Hematopoietic multipotent progenitor cell treated with erythropoietin and hydrocortisone succinate and interleukin-3 and kit ligand, for 8 days (in vitro differentiated cells): ENCODE measurements at regions not wholly inside any gene's neighbourhood (a gene's known extent, or its start where the extent isn't known, plus 50 kb on each side); places are given as distances from the start of the nearest gene placed in this dataset.
"Not testable (repeated sequence)": the region's sequence is repeated elsewhere in the genome, so short reads cannot be mapped to it uniquely, and the experiment has no call there.

ENCODE experiments used
- DNase-seq: peaks from one replicate; pipeline ENCODE4 v3.0.0-alpha.2; 2015

DNA sequence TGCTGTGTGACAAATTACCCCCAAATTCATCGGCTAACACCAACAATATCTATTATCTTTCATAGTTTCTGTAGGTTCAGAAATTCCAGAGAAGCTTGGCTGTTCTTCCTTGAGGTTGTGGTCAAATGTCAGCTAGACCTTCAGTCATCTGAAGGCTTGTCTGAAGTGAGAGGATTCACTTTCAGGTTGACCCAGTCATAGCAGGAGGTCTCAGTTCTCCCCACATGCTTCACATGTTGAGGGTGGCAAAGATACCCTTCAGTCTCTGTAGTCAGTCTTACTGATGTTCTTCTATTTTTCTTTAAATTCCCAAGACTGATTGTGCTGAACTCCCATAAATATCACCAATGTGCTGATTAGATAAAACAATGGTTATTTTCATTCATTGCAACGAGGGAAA lies 1692.0 kb downstream of the REEP3 start:
- no peak for DNase-seq

DNA sequence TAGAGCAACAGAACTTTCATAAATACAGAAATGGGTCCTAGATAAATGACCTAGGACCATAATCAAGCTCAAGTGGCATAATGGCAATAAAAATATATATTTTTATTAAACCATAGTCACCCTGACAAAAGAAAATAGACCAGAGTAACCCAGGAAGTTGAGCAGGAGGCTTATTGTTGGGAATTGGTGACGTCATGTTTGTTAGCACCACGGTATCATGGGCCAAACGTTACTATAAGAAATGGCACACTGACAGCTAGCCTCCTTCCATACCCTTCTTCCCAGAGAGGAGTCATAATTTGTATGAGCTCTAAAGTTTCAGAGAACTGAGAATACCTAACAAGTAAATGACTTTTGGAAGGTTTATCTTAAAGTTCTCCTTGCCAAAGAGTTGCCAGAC lies 1698.2 kb downstream of the REEP3 start:
- DNase-seq, result no peak

GRCh38 chr10:65231148-65231547 lies 1694.7 kb upstream of the LRRTM3 start:
- DNase-seq, result no peak

DNA sequence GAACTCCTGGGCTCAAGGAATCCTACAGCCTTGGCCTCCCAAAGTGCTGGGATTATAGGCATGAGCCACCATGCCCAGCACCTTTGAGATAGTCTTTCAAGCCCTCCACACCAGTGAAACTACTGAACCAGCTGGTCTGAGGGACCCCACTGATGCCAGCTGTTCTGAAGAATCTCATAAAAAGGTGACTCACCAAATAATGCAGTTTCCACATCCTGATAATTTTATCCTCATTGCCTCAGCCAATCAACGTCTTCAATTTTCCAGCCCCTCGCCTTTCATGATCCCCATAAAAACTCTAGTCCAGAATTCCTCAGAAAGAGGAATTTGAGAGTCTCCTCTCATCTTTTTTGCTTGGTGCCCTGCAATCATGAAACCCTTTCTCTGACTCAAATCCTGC lies 1691.6 kb upstream of the LRRTM3 start:
- no peak for DNase-seq

- DNase-seq, result no peak
These were observed 1690.6 kb upstream of the LRRTM3 start for GRCh38 chr10:65235266-65235665.

DNA sequence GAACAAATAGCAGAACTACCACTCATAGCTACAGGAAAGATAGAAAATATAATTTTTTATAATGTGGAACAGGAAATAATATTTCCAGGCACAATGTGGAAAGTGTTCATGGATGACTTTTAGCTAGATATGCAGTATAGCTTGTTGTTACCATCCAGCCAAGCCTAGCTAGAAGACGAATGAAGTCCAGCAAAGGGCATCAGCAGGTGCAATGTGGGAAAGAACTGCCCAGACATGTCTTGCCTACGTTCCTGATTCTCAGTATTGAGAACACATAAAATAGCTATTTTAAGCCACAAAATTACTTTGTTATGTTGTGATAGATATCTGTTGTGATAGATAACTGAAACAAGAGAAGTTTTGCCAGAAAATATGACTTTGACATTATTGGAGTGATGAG lies 1690.0 kb upstream of the LRRTM3 start:
- DNase-seq, result no peak

DNA sequence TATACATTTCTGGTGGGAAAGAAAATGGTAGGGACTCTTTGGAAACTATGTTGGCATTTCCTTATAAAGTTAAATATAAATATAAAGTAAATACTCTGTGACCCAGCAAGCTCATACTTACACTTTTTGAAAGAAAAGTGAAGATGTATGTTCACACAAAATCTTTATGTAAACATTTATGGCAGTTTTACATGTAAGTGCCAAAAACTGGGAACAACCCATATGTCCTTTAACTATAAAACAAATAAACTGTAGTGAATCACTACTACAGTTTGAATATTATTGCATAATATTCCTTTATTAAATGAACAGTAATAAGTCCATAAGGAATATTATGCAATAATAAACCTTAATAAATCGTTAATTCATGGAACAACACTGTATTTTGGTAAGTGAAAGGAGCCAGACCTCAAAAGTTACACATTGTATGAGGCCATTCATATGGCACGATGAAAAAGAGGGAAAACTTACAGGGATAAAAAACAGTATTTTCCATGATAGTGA lies 1660.3 kb upstream of the LRRTM3 start:
- no peak for DNase-seq

DNA sequence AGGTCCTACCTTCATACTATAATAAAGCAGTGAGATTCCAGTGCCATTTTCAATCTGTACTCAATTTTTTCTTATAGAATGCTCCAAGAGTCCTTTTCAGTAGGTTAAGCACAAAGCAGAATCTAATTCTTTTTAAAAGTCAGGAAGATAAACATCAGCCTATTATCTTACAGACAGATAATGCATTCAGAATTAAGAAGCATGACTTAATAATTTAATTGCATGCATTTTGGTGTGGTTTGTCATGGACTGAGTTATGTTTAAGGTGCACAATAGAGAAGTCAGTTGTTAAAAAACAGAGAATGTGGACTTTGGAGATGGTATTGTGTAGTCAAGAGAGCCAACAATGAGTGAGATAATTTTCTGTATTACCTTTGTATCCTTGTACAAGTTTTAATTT lies 1656.3 kb upstream of the LRRTM3 start:
- not testable (repeated sequence) for DNase-seq

DNA sequence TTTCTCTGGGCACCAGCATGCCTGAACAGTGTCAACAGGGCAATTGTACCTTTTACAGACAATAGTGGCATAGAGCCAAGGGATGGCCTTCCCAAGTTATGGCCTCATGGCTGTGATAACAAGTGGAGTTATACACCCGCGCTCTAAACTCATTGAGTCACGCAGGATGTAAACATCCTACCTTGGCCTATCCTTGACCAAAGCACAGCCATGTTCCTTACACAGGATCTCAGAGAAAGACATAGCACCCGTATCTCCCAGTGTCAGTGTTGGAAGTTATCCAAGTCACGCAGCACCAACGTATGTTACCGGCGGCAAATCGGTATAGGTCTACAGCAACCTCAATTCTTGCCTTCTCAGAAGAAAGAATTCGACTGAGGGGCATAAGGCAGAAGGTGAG lies 1654.9 kb upstream of the LRRTM3 start:
- DNase-seq, result no peak

DNA sequence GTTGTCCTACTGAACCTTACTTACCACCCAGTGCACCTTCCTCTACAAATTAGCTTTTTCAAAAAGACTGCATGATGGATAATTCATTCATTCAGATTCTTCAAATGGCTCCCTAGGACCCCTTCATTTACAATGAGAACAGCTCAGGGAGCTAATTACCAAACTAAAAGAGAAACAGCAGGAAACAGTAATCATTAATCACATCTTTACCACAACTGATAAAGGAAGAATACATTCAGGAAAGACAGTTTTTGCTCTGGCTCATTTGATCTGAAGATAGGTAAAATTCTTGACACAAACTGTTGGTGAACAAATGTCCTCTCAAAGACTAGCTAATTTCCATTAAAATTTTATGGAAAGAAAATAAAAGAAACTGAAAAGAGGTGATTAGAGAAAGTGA lies 1652.7 kb upstream of the LRRTM3 start:
- DNase-seq, result no peak

- DNase-seq, result no peak
These were observed 1650.5 kb upstream of the LRRTM3 start for GRCh38 chr10:65275296-65275695.

- no peak for DNase-seq
These were observed 1641.3 kb upstream of the LRRTM3 start for GRCh38 chr10:65284495-65285041.

GRCh38 chr10:65285726-65286125 lies 1640.1 kb upstream of the LRRTM3 start:
- DNase-seq, result not testable (repeated sequence)

GRCh38 chr10:65291286-65291685 lies 1634.5 kb upstream of the LRRTM3 start:
- no peak for DNase-seq

- DNase-seq, result no peak
These were observed 1633.3 kb upstream of the LRRTM3 start for GRCh38 chr10:65292551-65292950.

GRCh38 chr10:65294329-65294728 lies 1631.5 kb upstream of the LRRTM3 start:
- DNase-seq, result no peak

GRCh38 chr10:65301181-65301580 lies 1624.7 kb upstream of the LRRTM3 start:
- DNase-seq, result no peak

GRCh38 chr10:65306201-65306600 lies 1619.6 kb upstream of the LRRTM3 start:
- no peak for DNase-seq

DNA sequence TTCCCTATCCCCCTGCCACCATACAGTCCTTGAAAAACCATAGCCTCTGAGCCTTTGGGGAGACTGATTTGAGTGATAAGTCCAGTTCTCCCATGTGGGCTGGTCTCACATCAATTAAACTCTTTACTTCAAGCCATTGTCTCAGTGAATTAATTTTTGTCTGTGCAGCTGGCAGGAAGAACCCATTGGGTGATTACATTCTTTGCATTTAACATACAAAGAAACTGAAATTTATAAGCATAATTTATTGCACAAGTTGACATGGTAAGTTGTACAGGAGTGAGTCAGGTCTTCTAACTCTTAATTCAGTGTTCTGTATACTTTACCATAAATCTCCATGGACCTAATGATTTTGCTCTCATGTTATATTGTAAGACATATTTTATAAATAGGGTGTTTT lies 1613.0 kb upstream of the LRRTM3 start:
- no peak for DNase-seq

DNA sequence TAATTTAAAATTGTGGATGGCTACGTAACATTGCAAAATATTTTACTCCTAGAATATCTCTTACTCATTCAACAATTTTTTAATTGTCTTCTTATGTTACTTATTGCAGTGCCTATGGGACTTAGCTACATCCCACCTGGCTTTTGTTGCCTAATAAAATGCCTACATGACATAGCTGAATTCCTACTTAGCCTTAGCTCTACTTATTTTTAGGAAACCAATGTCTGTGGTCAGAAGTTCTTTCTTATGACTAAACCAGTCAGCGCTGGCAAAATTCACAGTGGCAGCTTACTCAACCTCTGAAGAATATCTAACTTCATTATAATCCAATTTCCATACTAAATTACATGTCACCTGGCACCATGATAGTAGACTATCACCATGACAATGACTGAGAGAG lies 1612.4 kb upstream of the LRRTM3 start:
- DNase-seq, result no peak

- no peak for DNase-seq
These were observed 1611.6 kb upstream of the LRRTM3 start for GRCh38 chr10:65314253-65314652.

DNA sequence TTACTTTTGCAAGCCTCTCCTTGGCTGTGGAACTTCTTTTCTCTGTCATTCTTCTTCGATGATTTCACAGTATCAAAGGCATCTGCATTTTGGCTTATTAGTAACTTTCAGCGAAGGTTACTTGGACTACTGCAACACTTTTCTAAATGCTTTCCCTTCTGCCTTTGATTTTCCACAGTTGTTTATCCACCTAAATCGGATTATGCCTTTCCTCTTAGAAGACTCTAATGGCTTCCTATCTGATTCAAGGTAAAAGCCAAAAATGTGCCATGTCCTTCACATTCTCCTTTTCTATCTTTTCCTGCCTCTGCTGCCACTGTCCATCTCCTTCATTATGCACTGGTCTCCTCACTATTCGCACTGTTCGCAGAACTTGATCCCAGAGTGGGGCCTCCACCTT lies 1606.3 kb upstream of the LRRTM3 start:
- DNase-seq, result no peak

GRCh38 chr10:65320236-65321026 lies 1605.4 kb upstream of the LRRTM3 start:
- DNase-seq, result no peak

- no peak for DNase-seq
These were observed 1602.0 kb upstream of the LRRTM3 start for GRCh38 chr10:65323802-65324201.

DNA sequence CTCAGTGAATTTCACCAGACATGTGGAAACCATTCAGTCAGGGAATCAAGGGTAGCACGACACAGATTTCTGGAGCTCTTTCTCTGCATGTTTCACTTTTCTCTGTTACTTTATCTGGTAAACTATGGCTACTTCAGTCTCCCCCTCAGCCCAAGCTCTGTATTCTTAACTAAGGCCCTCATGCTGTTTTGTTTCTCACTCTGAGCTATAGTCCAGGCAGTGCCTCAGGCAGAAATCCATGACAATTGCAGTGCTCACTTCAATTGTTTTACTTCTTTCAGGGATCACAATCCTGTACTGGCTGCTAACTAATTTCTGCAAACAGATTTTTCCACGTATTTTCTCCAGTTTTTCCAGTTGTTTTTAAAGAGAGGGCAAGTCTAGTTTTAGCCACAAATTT lies 1599.9 kb upstream of the LRRTM3 start:
- no peak for DNase-seq
